KG1 (cell line): ENCODE measurements at regions not wholly inside any gene's neighbourhood (a gene's known extent, or its start where the extent isn't known, plus 50 kb on each side); places are given as distances from the start of the nearest gene placed in this dataset.

ENCODE experiments used
- DNase-seq: peaks from one replicate; lab custom pipeline; 2025; lab: John Stamatoyannopoulos, UW

DNA sequence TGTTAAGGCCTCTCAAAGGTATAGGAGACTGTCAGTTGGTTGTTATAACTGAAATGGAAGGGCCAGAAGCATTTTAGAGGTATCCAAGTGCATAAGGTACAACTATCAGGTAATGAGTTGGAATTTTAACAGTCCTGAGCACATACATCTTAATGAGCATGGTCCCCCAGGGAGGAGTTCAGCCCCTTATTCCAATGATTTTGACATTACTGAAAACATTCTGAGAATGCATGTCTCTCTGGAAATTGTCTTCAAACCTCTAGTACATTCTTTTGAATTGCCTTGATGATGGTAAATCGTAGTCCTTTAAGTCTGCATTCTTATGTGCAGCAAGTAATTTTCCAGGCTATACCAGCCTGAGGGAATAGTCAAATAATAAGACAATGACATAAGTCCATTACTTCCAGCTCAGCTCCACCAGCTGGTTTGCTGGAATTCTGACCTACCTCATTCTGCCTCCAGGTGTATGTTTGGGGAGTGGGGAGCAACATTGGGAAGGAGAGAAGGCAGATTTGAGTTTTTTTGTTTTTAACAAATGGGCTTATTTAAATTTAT, 239.2 kb downstream of the MSRB3 start:
- no peak for DNase-seq

DNA sequence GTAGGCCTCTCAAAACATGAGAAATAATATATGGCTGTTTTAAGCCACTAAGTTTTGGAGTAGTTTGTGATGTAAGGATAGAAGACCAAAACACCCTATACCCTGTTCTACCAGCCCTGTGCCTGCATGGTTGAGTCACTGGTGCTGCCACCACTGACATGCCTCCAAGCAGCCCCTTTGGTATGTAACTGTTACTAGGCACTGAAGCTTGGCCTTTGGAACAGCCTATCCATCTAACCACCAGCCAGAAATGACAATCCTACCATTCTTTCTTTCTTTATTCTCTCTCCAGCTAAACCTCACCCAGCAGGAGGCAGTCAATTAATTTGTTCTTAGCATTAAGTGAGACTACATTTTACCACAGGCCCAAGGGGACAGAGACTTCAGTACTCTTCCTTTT, 240.3 kb downstream of the MSRB3 start:
- DNase-seq: no peak

DNA sequence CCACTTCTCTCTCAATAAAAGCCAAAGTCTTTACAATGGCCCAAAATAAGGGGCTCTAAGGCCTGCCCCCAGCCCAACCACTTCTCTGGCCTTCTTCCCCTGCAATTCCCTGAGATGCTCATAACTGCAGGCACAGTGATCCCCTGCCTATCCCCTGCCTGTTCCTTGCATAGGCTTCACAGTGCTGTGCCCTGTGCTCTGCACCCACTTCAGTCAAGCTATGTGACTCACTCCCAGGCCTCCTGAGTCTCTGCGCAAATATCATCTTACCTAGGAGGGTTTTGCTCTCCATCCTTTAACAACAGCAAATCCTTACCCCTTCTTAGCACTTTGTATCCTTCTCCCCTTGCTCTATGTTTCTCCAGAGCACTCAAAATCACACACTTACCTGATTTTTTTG, 242.2 kb downstream of the MSRB3 start:
- DNase-seq: no peak

DNA sequence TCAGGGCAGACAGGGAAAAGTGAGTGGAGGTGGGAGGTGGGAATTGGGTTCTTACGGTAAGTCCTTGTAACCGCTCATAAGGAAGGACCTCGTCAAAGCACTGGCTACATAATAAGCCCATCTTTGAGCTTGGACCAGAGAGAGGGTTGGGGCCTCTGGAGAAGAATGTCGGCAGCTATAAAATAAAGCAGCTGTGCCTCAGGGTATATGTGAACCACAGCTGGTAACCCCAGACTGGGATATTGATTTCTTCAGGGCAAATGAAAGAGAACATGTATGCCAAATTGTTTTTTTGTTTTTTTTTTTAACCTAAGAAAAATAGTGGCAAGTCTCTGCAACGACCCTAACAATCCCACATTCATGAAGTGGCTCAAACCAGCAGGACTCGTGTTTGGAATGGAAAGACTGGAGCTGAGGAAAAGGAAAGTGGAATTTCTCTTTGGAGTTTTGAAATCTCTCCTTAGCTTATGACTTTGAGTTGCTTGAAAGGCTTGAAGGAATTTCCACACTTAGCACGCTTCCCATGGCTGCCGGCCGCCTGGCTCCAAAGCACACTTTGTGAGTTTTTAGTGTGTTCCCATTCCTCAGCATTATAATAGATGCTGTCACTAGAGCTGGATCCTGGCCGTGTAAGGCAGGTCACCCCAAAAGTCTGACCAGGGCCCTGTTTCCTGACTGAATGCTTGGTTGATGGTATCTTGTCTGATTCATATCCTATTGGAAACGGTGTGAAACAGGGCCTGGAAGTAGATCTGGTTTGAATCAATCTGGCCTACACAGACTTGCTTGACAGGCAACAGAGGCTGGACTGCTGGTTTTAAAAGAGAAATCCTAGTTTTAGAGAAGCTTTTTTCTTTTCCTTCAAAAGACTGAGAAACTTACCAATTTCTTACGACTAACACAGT, 244.7 kb downstream of the MSRB3 start:
- no peak for DNase-seq

DNA sequence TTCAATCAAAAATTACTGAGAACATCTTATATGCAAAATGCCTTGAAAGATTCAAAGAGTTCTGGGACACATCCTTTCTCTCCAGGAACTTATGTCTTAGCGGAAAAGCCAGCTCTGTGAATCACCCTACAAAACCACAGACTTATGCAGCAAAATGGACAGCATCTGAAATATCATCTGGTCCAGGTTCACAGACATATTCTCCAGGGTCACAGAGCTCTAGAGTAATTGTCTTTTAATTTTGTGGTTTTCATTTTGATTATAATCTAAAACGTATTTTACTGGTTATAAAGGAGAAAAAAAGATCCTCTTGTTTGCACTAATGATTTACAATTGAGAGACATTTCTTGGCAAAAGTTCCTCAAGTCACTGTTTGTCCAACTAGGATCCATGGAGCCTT, 246.2 kb downstream of the MSRB3 start:
- DNase-seq: no peak

DNA sequence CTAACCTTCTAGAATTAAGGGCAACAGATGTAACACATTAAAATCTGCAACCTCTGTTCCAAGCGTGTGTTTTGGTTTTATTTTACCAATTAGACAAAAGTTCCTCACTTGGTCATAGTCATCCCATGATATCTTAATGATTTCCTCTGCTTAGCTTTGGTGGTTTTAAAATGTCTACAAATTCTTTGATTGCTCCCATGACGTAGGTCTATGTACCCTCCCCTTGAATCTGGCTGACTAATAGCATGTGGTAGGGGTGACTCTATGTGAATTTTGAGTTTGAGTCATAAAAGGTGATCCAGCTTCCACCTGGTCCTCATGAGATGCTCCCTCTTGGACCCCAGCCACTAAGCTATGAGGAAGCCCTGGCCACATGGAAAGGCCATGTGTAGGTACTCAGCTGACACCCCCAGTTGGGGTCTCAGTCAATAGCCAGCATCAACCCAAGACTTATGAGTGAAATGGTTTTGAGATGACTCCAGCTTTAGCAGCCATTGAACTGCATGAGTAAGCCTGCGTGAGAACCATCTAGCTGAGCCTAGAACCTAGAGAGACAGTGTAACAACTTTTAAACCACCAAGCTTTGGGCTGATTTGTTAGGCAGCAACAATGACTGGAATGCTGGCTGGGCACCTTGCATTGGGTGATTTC, 247.1 kb downstream of the MSRB3 start:
- DNase-seq: no peak

DNA sequence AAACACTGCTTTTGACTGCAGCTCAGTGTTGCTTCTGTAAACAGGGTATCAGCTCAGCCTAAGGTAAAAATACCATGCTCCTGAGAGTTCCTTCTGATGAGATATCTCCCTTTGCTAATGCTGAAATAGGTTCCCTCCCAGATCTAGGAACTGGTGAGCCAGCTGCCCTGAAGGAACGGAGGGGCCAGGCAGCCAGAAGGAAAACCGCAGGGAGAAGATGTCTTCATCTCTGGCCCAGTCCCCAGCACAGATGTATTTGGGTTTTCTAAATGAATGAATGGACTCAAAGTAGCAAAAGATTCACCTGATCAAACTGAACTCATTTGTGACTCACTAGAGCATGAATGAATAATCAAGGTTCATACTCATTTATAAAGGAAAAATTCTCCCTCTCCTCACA, 247.8 kb downstream of the MSRB3 start:
- no peak for DNase-seq

DNA sequence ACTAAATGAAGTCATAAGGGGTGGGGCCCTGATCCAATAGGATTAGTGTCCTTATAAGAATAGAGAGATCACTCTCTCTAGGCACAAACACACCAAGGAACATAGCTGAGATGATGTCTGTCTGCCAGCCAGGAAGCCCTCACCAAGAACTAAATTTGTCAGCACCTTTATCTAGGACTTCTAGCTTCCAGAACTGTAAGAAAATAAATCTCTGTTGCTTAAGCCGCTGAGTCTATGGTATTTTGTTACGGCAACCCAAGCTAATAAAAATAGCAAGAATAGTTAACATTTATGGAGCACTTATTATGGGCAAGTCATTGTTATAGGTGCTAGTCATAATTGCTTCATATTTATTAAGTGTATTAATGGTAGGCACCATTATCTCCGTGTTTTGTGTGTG, 249.6 kb downstream of the MSRB3 start:
- DNase-seq: no peak

DNA sequence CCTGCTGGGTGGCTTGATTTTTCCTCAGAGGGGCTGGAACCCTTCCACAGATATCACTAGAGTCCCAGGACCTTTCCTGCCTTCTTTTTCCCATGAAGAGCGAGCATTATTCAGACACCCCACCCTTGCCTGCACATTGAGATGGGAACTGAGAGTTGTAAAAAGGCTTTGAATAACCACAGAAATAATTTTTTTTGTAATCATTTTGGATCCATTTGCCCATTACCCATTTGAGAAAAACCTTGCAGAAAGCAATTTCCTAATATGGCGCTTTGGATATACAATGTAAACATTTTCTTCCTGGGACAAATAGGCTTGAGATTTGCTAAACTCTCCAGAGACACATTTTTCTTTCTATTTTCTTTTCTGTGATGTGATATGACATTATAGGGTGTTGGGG, 250.6 kb downstream of the MSRB3 start:
- no peak for DNase-seq

DNA sequence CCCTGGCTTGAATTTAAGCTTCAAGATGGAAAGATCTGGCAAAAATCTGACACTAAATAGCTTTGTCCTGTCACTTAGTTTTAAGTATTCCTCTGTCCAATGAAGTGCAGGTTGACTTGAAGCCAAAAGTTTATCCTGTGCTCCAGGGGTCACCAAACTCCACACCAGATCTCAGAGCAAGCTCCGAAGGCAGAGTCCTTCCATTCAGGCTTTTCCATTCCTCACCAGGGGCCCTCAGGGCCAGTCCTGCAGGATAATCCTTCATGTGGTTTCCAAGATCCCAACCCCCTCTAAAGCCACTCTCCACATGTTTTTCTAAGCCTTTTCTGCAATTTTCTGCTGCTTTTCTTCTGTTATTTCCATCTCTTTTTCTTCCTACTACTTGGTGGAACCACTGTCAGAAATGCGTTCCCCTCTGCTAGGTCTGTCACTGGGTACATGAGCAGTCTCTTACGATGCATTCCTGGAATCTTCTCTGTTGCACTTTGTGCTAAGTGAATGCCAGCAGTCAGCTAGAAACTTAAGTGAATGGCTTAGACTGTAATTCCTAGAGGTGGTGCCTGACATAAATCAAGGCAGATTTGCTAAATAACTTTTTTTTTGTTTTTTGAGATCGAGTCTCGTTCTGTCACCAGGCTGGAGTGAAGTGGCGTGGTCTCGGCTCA, 251.4 kb downstream of the MSRB3 start:
- DNase-seq: no peak

DNA sequence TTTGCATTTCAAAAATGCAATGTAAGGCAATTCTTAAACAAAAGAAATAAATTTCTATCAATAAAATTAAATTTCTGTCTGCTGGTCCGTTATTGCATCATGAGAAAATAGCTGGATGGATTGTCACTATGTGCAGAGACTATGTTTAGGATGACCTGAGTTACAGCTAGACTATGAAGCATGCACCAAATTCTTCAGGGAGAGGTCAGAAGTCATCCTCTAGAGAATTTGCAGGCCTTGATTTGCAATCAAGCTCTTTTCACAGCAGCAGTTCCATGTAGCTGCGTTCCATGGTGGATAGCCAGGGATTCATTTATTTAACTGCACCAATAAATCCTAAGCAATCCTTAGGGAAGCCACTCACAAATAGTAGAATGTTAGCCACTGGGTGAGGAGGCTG, 253.7 kb downstream of the MSRB3 start:
- DNase-seq: no peak

DNA sequence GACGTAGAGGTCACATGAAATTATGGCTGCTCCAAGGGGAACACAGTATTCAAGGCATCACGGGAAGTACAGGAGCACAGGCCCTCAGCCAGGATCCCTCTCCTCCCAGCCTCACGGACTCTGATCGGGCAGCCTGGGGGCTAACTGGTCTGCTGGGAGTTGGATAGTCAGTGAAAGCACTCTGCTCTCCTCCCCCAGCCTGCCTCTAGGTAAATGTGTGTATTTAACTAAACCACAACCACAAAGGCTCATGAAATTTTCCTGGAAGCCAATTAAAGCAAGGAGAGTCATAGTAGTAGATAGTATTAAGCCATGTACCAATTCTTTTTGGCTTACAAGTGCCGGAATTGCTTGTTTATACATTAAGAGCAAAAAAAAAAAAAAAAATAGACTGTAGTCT, 254.3 kb downstream of the MSRB3 start:
- no peak for DNase-seq

DNA sequence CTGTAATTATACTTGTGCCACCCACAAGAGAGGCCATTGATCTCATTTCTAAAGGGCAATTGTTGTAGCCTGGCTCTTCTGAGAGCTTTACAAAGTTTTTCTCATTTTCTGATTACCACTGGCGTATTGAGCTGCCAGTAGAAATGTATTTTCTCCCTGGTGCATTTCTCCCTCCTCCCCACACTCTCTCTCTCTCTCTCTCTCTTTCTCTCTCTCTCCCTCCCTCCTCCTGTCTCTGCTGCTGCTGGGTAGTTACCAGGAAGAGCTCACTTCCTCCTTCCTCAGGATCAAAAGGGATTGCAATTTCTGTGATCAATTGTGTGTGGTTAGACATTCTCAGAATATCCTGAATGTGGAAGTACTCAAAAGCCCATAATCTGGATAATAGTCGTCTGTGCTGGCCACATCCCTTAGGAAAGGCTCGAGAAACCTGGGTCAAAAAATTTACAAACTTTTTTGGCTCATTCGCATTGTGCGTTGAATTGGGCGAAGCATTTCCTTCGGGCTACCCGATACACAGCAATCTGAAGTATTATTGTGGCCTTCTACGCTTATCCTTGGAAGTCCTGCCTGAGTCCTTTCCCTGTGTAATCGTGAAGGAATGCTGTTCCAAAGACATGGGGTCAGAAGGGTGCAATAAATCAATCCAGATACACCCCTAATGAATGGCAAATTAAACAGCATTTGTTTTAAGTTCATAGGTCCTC, 254.8 kb downstream of the MSRB3 start:
- DNase-seq: no peak

DNA sequence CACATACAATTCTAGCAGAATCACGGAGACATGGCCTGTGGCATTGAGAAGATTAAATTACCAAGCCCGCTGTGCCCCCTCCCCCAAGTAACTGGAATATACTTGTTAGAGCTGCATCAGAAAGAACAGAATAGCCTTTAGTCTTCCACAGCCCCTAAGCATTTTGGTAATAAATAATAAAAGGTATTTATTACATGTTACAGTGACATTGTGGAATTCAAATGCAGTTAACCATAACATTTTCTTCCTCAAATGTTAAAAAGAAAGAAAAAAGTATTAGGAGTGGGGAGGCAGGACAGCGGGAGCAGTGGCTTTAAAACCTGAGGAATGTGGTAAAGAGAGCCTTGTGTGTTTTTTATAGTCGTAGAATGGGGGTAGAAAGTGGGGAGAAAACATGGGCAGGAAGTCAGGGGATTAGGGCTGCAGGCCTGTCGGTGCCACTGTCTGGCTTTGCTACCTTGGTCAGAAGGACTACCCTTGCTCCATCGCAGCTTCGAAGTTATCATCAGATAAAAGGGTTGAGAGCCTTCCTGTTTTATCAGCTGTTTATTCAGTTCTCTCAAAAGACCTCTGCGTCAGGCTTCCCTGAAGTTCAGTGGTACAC, 255.9 kb downstream of the MSRB3 start:
- no peak for DNase-seq

DNA sequence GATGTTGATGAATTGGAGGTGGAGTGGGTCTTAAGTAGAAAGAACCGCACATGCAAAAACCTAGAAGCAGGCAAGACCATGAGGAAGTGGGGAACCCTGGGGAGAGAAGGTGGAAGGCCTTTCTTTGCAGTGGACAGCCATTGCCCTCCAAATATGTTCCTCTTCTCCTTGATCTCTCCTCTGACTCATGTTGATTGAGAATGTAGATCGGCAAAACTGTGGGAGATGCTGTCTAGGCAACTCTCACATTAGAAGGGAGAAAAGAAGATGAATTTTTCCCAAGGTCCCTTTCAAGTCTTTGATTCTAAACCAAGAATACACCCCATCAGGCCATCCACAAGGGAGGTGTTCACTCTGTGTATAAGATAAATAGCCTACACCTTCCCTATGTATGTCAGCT, 257.5 kb downstream of the MSRB3 start:
- DNase-seq: no peak

DNA sequence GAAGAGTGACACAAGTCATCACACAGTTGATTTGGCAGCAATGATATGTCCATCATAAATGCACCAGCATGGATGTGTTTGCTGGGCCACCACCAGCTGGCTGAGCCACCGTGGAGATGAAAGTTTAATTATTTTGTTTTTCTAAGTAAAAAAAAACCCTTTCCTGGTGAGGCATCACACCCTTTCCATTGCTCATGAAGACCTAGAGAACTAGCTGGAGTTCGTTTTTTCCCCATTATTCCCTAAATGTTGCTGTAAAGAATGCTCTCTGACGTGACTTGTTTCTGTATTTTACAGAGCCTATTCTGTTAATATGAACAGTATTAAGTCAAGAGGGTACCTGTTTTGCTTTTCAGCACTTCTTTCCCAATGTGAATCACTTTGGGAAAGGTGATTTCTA, 257.9 kb downstream of the MSRB3 start:
- DNase-seq: no peak

DNA sequence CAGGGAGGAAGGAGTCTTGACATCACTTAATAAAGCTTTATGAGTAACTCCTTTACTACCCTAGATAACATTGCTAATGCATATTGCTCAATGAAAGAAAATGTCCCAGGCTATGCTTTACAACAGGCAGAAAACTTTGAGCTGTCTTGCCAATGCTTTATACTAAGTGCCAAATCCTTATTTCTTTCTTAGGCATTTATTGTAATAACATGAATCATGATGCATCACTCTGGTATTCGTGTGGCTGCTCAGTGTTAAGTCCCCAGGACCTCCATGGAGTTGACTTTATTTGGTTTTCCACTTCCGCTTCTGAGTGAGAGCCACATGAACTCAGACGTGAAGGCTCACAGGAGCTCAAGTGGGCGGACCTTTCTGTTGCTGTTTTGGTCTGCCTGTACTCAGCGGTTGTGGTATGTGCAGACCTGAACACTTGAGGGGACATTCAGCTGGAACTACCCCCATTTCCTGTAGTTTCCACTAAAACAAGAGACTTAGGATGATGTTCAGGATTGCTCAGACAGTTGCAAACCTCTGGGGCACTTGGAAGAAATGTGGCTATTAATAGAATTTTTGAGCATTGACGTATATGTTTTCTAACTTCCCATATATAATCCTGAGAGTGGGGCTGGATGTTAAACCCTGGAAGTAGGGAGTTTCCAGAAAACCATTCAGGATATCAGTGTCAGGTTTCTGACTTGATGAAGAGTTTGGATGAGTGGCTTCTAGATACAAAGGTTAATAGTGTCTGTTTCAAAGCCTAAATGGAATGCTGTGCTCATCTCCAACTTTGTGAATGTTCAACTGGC, 258.6 kb downstream of the MSRB3 start:
- DNase-seq: no peak

DNA sequence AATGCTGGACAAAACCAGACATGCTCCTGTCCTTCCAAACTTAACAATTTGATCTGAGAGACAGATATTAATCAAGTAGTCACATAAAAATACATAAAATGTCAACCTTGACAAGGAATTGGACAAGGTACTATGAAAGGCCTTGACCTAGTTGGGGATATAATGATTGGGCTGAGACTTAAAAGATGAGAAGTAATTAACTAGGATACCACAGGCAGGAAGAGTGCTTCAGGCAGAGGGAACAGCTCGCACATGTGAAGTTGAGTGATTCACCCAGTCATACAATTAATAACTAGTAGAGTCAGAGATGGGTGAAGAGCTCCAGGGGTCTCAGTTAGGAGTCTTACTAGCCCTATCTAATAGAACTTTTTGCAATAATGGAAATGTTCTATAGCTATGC, 259.5 kb downstream of the MSRB3 start:
- DNase-seq: no peak

DNA sequence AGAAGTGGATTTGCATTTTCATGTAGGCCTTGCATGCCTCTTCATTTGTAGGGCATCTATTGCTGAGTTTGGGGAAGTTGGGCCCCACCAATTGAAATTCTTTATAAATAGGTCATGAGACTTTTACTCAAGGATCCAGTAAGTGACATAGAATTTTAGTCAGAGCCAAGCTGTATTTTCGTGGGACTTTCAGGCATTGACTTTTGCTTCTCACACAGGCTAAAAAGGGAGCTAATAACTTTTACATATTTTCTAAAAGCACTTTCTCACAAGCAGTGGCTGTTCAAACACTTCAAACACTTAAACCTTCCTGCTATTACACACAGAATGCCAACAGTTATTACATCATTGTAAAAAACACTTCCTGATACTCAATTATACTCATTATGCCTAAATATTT, 260.5 kb downstream of the MSRB3 start:
- DNase-seq: no peak

DNA sequence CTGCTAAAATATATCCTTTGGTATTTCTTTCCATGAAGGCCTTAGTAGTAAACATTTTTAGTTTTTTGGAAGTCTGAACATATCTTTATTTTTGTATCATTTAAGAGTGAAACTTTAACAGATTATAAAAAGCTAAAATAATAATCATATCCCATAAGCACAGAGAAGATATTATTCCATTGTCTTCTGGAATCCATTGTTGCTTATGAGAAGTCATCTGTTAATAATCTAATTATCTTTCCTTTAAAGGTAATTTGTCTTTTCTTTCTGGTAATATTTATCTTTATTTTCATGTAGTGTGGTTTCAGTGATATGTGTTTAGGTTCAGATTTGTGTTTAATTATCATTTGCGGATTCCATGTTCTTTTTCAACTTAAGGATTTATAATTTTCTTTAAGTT, 261.7 kb downstream of the MSRB3 start:
- DNase-seq: no peak

DNA sequence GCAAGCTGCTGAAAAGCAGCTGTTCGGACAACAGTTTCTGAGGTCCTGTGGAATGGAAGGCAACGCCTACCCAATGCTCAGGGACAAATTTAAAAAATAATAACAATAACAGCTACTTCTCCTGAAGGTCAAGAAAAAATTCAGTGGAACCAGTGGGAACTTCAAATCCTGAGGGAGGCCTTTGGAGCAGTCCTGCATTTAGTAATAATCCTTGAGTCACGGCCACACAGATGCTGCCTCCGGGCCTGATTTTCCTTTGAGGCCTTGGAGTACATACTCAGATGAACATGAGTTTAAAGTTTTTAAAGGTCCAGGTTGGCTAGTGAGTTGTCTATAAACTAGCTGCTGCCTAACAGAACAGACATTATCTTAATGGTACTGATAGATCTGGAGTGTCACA, 268.0 kb downstream of the MSRB3 start:
- no peak for DNase-seq
